ENCODE measurements at regions not wholly inside any gene's neighbourhood (a gene's known extent, or its start where the extent isn't known, plus 50 kb on each side); places are given as distances from the start of the nearest gene placed in this dataset.

GRCh38 chr5:18771097-18771610 lies 1136.9 kb downstream of the TAF11L14 start:
- no peaks in the 10 kb centered on the region for H3K4me1 ChIP-seq
- intact Hi-C loops (cut with DNase I; ENCODE audit: low total_unique reads) = no loop called here
- no peak for TF ChIP-seq POLR2A (IDR thresholded peaks at IDR 0.05)
- no peak for TF ChIP-seq CTCF (IDR thresholded peaks at IDR 0.05)
- no peaks in the 10 kb centered on the region for H3K27me3 ChIP-seq
- no peak for DNase-seq
- no peaks in the 10 kb centered on the region for H3K9me3 ChIP-seq
- H3K4me3 ChIP-seq = no peak overlapping the region
- no peaks in the 10 kb centered on the region for H3K36me3 ChIP-seq (ENCODE audit: low read depth, missing control alignments)
- H3K27ac ChIP-seq = no peak overlapping the region
- 71 to 74% methylated on average over 6 of the region's 6 CpGs for WGBS, 2 donors

- no peak for TF ChIP-seq POLR2A (IDR thresholded peaks at IDR 0.05)
- WGBS, 2 donors = 71 to 72% methylated on average over 4 of the region's 4 CpGs
- no peak for DNase-seq
- intact Hi-C loops (cut with DNase I; ENCODE audit: low total_unique reads) = no loop called here
- no peaks in the 10 kb centered on the region for H3K36me3 ChIP-seq (ENCODE audit: low read depth, missing control alignments)
- H3K4me3 ChIP-seq = no peak overlapping the region
- no peaks in the 10 kb centered on the region for H3K9me3 ChIP-seq
- no peaks in the 10 kb centered on the region for H3K27me3 ChIP-seq
- no peak overlapping the region for H3K27ac ChIP-seq
- H3K4me1 ChIP-seq = no peaks in the 10 kb centered on the region
Measured at GRCh38 chr5:18772475-18772874, 1138.2 kb downstream of the TAF11L14 start.

- intact Hi-C loops (cut with DNase I; ENCODE audit: low total_unique reads) = no loop called here
- no peak for TF ChIP-seq CTCF (IDR thresholded peaks at IDR 0.05)
- TF ChIP-seq POLR2A (IDR thresholded peaks at IDR 0.05) = no peak
- no peak for DNase-seq
- no peak overlapping the region for H3K27ac ChIP-seq
- WGBS, 2 donors = 82 to 95% methylated on average over 1 of the region's 1 CpG
- H3K27me3 ChIP-seq = no peaks in the 10 kb centered on the region
- H3K4me3 ChIP-seq = no peak overlapping the region
- H3K9me3 ChIP-seq = no peaks in the 10 kb centered on the region
- H3K4me1 ChIP-seq = no peaks in the 10 kb centered on the region
- no peaks in the 10 kb centered on the region for H3K36me3 ChIP-seq (ENCODE audit: low read depth, missing control alignments)
Measured at GRCh38 chr5:18778225-18778624, 1144.0 kb downstream of the TAF11L14 start.

- Histone ChIP-seq H3K9me3 (no peaks in the 10 kb centered on the region), H3K27ac (no peak overlapping the region), H3K27me3 (no peaks in the 10 kb centered on the region), H3K36me3 (ENCODE audit: low read depth, missing control alignments) (no peaks in the 10 kb centered on the region), H3K4me1 (no peaks in the 10 kb centered on the region), H3K4me3 (no peak overlapping the region)
- 93 to 95% methylated on average over 1 of the region's 1 CpG for WGBS, 2 donors
- no peak for DNase-seq
- intact Hi-C loops (cut with DNase I; ENCODE audit: low total_unique reads) = no loop called here
- no peak for TF ChIP-seq POLR2A (IDR thresholded peaks at IDR 0.05)
- TF ChIP-seq CTCF (IDR thresholded peaks at IDR 0.05) = no peak
Measured at GRCh38 chr5:18789218-18789998, 1155.1 kb downstream of the TAF11L14 start.

- no peak for TF ChIP-seq POLR2A (IDR thresholded peaks at IDR 0.05)
- TF ChIP-seq CTCF (IDR thresholded peaks at IDR 0.05) = no peak
- DNase-seq = no peak
- Histone ChIP-seq H3K4me3 (no peak overlapping the region), H3K36me3 (ENCODE audit: low read depth, missing control alignments) (no peaks in the 10 kb centered on the region), H3K27me3 (no peaks in the 10 kb centered on the region), H3K4me1 (no peaks in the 10 kb centered on the region), H3K9me3 (no peaks in the 10 kb centered on the region), H3K27ac (no peak overlapping the region)
- intact Hi-C loops (cut with DNase I; ENCODE audit: low total_unique reads) = no loop called here
- WGBS, 2 donors = 86 to 92% methylated on average over 6 of the region's 6 CpGs
Measured at GRCh38 chr5:18792145-18792544, 1157.9 kb downstream of the TAF11L14 start.
